Activated T-cell treated with anti-CD3 and anti-CD28 coated beads, Interleukin-2, amount 50 U/mL, for 24 hours (primary cell): ENCODE measurements at regions not wholly inside any gene's neighbourhood (a gene's known extent, or its start where the extent isn't known, plus 50 kb on each side); places are given as distances from the start of the nearest gene placed in this dataset.

Experiments used
- DNase-seq: peaks from one replicate; pipeline ENCODE4 v3.0.0-alpha.2; 2020
- H3K27ac Mint-ChIP-seq: 2 replicates; pipeline ENCODE4 v1.8.0; 2020; ENCODE audit warnings: mild to moderate bottlenecking, mixed read lengths
- H3K27me3 Mint-ChIP-seq: 2 replicates; pipeline ENCODE4 v1.8.0; 2020; ENCODE audit warnings: mixed read lengths
- H3K36me3 Mint-ChIP-seq: 2 replicates; pipeline ENCODE4 v1.8.0; 2020; ENCODE audit warnings: low read depth, mixed read lengths
- H3K4me1 Mint-ChIP-seq: 2 replicates; pipeline ENCODE4 v1.8.0; 2020; ENCODE audit warnings: low read depth, mixed read lengths
- H3K4me3 Mint-ChIP-seq: 2 replicates; pipeline ENCODE4 v1.8.0; 2020; ENCODE audit warnings: mild to moderate bottlenecking, moderate library complexity, mixed read lengths
- H3K9me3 Mint-ChIP-seq: 2 replicates; pipeline ENCODE4 v1.8.0; 2020; ENCODE audit warnings: mixed read lengths

DNA sequence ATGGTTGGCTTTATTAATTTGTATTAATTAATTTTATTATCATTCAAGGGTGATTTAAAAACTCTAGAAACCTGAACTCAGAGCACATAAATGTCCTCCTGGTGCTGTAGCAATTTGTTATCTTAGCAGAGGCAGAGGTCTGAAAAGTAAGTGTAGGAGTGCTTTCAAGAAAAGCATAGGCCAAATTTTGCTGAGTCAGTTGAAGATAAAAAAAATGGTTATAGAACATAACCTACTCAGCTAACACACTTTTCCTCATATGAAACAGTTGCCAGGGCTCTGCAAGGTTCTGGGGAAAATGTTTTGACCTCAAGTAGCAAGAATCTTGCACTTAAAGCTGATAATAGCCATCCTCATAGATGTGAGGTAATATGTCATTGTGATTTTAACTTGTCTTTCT is 53.5 kb upstream of the CHODL start:
- H3K4me1 Mint-ChIP-seq: no peaks in the 10 kb centered on the region
- no peak overlapping the region for H3K4me3 Mint-ChIP-seq
- no peak overlapping the region for H3K27ac Mint-ChIP-seq
- DNase-seq: no peak
- H3K9me3 Mint-ChIP-seq: peaks cover 9% of the 10 kb centered on the region
- no peaks in the 10 kb centered on the region for H3K36me3 Mint-ChIP-seq
- H3K27me3 Mint-ChIP-seq: no peaks in the 10 kb centered on the region

DNA sequence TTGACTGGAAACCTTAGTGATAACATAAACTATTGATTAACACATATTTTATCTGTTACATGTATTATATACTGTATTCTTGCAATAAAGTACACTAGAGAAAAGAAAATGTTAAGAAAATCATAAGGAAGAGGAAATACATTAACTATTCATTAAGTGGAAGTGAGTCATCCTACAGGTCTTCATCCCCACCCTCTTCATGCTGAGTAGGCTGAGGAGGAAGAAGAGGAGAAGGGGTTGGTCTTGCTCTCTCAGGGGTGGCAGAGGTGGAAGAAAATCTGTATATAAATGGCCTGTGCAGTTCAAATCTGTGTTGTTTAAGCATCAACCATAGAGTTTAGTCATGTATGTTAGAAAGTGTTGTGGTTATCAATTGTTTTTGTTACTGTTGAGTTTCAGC is 66.1 kb upstream of the CHODL start:
- H3K4me3 Mint-ChIP-seq: no peak overlapping the region

DNA sequence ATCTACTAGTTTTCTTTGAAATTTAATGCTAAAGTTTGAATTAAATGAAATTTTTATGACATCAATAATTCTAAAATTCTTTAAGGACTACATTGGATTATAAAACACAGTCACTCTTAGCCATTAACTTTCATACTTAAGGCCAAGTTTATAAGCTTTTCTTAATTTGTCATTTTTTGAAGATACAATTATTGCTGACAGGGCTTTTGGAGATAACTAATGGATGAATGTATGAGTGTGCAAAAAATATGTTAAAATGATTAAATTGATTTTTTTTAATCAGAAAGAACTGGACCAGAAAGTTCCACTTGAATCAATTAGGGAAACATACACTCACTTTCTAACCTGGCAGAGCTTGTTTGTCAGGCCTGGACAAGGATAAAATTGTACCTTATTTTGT is 70.3 kb upstream of the CHODL start:
- DNase-seq: no peak
- H3K27me3 Mint-ChIP-seq: no peaks in the 10 kb centered on the region
- no peak overlapping the region for H3K27ac Mint-ChIP-seq
- H3K4me1 Mint-ChIP-seq: no peaks in the 10 kb centered on the region
- no peak overlapping the region for H3K4me3 Mint-ChIP-seq
- H3K9me3 Mint-ChIP-seq: peaks cover 8% of the 10 kb centered on the region
- no peaks in the 10 kb centered on the region for H3K36me3 Mint-ChIP-seq

More for the DNA sequence above, 66.1 kb upstream of the CHODL start:
- Mint-ChIP-seq H3K27me3 (no peaks in the 10 kb centered on the region), H3K27ac (no peak overlapping the region), H3K36me3 (no peaks in the 10 kb centered on the region), H3K4me1 (no peaks in the 10 kb centered on the region), H3K9me3 (peaks cover 3% of the 10 kb centered on the region)
- DNase-seq: no peak

DNA sequence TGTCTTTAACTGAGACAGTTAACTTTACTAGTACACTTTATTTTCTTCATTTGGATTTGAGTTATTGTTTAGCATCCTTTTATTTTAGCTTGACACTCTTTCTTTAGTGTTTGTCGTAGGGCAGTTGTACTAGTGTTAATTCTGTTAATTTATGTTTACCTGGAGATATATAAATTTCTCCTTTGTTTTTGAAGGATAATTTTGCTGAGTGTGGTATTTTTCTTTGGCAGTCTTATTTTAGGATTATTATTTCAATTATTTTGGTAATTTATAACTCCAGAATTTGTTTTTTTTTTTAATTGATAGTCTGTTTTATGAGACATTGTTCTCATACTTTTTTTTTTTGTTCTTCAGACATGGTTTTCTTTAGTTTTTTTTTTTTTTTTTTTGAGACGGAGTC is 73.8 kb upstream of the CHODL start:
- no peaks in the 10 kb centered on the region for H3K36me3 Mint-ChIP-seq
- peaks cover 4% of the 10 kb centered on the region for H3K9me3 Mint-ChIP-seq
- H3K27ac Mint-ChIP-seq: no peak overlapping the region
- no peak for DNase-seq
- no peaks in the 10 kb centered on the region for H3K27me3 Mint-ChIP-seq
- no peak overlapping the region for H3K4me3 Mint-ChIP-seq
- no peaks in the 10 kb centered on the region for H3K4me1 Mint-ChIP-seq

DNA sequence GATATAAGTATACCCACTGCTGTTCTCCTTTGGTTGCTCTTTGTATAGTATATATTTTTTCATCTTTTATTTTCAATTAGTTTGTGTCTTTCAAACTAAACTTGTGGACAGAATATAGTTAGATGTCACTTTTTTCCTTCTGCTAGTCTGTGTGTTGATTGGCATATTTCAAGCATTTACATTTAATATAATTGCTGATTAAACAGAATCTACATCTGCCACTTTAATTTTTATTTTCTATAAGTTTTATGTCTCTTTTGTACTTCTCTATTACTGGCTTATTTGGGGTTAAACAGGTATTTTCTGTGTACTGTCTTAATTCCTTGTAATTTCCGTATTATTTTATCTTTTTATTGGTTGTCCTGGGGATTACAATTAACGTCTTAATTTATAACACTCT is 74.4 kb upstream of the CHODL start:
- DNase-seq: no peak
- peaks cover 4% of the 10 kb centered on the region for H3K9me3 Mint-ChIP-seq
- no peaks in the 10 kb centered on the region for H3K36me3 Mint-ChIP-seq
- H3K27me3 Mint-ChIP-seq: no peaks in the 10 kb centered on the region
- H3K4me3 Mint-ChIP-seq: no peak overlapping the region
- H3K27ac Mint-ChIP-seq: no peak overlapping the region
- H3K4me1 Mint-ChIP-seq: no peaks in the 10 kb centered on the region

DNA sequence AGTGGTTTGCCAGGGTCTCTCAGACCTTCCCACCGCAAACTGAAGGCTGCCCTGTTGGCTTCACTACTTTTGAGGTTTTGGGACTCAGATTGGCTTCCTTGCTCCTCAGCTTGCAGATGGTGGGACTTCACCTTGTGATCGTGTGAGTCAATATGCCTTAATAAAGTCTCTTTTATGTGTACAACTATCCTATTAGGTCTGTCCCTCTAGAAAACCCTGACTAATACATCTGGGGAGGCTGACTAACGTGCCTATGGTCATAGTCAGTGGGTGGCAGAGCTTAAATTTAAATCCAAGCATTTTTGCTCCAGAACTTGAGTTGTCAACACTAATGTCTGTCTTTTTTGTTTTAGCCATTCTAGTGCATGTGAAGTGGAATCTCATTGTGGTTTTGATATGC is 76.5 kb upstream of the CHODL start:
- Mint-ChIP-seq H3K27me3 (no peaks in the 10 kb centered on the region), H3K27ac (no peak overlapping the region), H3K36me3 (no peaks in the 10 kb centered on the region), H3K4me1 (no peaks in the 10 kb centered on the region), H3K9me3 (peaks cover 4% of the 10 kb centered on the region), H3K4me3 (no peak overlapping the region)
- DNase-seq: no peak

DNA sequence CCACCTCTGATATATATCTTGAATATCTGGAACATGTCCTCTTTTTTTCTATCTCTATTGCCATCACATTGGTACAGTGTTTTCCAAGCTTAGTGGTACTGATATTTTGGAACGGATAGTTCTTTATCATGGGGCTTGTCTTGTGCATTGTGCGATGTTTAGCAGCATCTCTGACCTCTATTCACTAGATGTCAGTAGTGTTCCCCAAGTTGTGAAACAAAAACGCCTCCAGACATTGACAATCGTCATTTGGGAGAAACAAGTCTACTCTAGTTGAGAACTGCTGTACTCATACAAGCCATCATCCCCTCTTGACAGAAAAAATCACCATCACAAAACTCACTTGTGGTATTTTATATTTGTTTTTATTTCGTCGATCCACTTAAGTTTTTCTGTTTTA is 79.7 kb upstream of the CHODL start:
- H3K27me3 Mint-ChIP-seq: no peaks in the 10 kb centered on the region
- no peak overlapping the region for H3K27ac Mint-ChIP-seq
- H3K4me3 Mint-ChIP-seq: no peak overlapping the region
- DNase-seq: no peak
- no peaks in the 10 kb centered on the region for H3K4me1 Mint-ChIP-seq
- H3K9me3 Mint-ChIP-seq: peaks cover 4% of the 10 kb centered on the region
- H3K36me3 Mint-ChIP-seq: no peaks in the 10 kb centered on the region

DNA sequence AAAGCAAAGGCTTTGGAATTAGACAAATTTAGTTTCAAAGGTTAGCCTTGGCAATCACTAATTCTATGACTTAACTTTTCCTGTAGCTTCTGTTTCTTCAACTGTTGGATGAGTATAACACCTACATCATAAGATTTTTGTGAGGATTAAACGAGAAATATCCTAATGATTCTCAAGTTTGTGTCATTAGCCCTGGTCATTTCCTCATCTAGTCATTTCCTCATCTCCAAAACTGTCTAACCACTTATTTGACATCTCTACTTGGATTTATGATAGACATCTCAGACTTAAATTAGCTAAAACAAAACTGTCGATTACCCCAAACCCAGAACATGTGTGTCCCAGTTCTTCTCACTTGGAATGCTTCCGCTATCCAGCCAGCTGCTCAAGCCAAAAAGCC is 80.2 kb upstream of the CHODL start:
- H3K4me3 Mint-ChIP-seq: no peak overlapping the region
- DNase-seq: no peak
- no peaks in the 10 kb centered on the region for H3K36me3 Mint-ChIP-seq
- H3K27me3 Mint-ChIP-seq: no peaks in the 10 kb centered on the region
- H3K9me3 Mint-ChIP-seq: peaks cover 2% of the 10 kb centered on the region
- peak overlapping the region; percentile 44 for H3K27ac Mint-ChIP-seq
- H3K4me1 Mint-ChIP-seq: no peaks in the 10 kb centered on the region

DNA sequence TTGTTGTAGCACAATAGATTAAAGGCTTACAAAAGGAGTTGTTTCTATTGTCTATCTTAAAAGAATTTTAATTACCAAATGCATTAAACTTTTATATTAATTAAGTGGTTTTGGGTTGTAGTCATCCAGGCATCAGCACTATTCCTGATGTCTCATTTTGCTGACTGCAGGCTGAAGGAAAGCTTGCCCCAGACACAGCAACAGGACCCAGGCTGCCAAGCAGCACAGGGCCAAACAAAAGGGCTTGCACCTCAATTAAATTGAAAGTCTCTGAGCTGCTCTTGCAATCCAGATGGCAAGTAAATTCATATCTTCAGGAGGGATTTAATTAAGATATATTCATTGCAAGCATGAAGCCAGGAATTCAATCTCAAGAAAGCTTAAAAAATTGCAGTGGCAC is 80.7 kb upstream of the CHODL start:
- DNase-seq: no peak
- H3K36me3 Mint-ChIP-seq: no peaks in the 10 kb centered on the region
- peaks cover 2% of the 10 kb centered on the region for H3K9me3 Mint-ChIP-seq
- no peak overlapping the region for H3K4me3 Mint-ChIP-seq
- no peak overlapping the region for H3K27ac Mint-ChIP-seq
- no peaks in the 10 kb centered on the region for H3K4me1 Mint-ChIP-seq
- H3K27me3 Mint-ChIP-seq: no peaks in the 10 kb centered on the region

DNA sequence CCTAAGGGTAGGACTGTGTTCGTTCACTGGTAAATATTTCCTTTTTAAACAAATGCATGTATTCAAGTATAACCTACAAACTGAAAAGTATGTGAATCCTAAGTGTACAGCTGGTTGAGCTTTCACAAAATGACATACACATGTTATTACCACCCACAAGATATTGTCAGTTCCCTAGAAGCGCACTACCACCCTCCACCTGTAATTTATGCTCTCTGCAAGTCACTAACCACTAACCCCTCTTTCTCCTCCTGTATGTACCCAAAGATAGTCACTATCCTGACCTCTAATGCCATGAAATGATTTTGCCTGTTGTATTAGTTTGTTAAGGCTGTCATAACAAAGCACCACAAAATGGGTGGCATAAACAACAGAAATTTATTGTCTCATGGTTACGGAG is 82.8 kb upstream of the CHODL start:
- no peak for DNase-seq
- no peaks in the 10 kb centered on the region for H3K36me3 Mint-ChIP-seq
- no peak overlapping the region for H3K27ac Mint-ChIP-seq
- no peaks in the 10 kb centered on the region for H3K4me1 Mint-ChIP-seq
- no peaks in the 10 kb centered on the region for H3K27me3 Mint-ChIP-seq
- peaks cover 2% of the 10 kb centered on the region for H3K9me3 Mint-ChIP-seq
- H3K4me3 Mint-ChIP-seq: no peak overlapping the region

DNA sequence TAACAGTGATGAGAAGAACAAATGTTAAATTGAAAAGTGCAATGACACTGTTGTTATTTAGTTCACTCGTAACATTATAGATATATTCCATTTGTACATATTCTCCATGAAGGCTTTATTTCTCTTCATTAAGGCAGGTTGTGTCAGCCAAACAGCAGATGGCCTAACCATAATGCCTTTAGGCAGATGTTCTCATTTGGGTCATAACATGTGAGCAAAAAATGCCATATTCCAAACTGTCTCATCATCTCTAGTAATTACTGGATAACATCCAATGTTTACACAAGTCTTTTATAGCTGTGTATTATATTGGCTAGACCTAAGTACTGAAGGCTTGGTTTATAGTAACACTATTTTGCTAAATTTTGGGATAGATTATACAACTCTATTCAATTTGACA is 87.2 kb upstream of the CHODL start:
- peaks cover 18% of the 10 kb centered on the region for H3K4me1 Mint-ChIP-seq
- no peaks in the 10 kb centered on the region for H3K27me3 Mint-ChIP-seq
- no peak overlapping the region for H3K4me3 Mint-ChIP-seq
- DNase-seq: no peak
- H3K9me3 Mint-ChIP-seq: peaks cover 2% of the 10 kb centered on the region
- no peak overlapping the region for H3K27ac Mint-ChIP-seq
- H3K36me3 Mint-ChIP-seq: no peaks in the 10 kb centered on the region

DNA sequence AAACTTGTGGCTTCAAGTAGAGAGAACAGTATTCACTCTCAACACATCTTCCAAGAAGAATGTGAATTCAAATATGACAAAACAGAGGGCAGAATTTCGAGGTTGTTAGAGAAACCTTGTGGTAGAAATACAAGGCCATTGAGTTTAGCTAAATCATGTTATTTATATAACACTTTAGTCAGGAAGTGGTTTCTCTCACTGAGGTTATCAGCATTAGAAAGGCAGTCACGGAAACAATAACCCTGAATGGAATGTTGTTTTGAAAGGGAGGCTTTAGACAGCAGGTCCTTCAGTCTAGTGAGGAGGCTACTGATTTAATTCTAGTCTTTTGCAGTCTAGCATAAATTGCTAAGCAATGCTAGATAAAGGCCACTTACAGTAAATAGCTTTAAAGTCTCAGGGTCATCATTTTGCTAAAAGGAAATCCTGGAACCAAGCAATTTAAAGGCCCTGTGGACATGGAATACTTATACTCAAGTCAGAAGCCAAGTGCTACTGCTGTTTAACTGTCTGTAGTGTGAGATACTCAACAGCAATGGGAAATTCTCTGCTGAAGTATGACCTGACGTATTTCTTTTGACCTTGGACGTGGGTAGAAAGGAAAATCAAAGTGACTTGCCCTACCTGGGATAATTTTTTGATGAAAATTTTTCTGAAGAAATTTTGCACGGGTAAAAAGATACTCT is 89.0 kb upstream of the CHODL start:
- no peak overlapping the region for H3K4me3 Mint-ChIP-seq
- H3K27ac Mint-ChIP-seq: no peak overlapping the region
- no peaks in the 10 kb centered on the region for H3K27me3 Mint-ChIP-seq
- DNase-seq: no peak
- no peaks in the 10 kb centered on the region for H3K36me3 Mint-ChIP-seq
- H3K9me3 Mint-ChIP-seq: no peaks in the 10 kb centered on the region
- H3K4me1 Mint-ChIP-seq: peaks cover 18% of the 10 kb centered on the region

DNA sequence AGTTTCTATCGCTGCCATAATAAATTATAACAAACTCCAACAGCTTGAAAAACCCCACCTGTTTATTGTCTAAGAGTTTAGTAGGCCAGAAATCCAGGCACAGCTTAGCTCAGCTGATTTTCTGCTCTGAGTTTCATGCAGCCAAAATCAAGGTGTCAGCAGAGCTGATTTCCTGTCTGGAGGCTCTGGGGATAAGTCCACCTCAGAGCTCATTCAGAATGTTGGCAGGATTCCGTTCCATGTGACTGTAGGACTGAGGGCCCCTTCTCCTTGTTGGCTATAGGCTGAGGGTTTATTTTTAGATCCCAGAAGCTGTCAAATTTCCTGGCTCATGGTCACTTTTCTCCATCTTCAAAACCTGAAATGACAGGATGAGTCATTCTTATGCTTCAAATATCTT is 91.6 kb upstream of the CHODL start:
- Mint-ChIP-seq H3K9me3 (no peaks in the 10 kb centered on the region), H3K36me3 (no peaks in the 10 kb centered on the region), H3K27me3 (no peaks in the 10 kb centered on the region), H3K4me1 (peaks cover 18% of the 10 kb centered on the region), H3K27ac (no peak overlapping the region), H3K4me3 (no peak overlapping the region)
- no peak for DNase-seq

DNA sequence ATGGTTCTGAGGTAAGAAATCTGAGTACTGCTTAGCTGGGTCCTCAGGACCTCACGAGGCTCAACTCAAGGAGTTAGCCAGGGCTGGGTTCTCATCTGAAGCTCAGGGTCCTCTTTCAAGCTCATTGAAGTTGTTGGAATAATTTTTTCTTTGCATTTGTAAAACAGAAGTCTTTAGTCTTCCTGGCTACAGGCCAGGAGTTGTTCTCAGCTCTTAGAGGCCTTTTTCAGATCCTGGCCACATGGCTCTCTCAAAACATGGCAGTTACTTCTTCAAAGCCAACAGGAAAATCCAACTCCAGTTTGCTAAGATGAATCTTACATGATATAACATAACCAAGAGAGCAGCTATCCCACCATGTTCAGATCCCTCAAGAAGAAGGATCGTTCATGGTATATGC is 92.3 kb upstream of the CHODL start:
- no peak for DNase-seq
- no peaks in the 10 kb centered on the region for H3K9me3 Mint-ChIP-seq
- no peaks in the 10 kb centered on the region for H3K36me3 Mint-ChIP-seq
- no peaks in the 10 kb centered on the region for H3K27me3 Mint-ChIP-seq
- H3K4me3 Mint-ChIP-seq: no peak overlapping the region
- peaks cover 18% of the 10 kb centered on the region for H3K4me1 Mint-ChIP-seq
- H3K27ac Mint-ChIP-seq: no peak overlapping the region

DNA sequence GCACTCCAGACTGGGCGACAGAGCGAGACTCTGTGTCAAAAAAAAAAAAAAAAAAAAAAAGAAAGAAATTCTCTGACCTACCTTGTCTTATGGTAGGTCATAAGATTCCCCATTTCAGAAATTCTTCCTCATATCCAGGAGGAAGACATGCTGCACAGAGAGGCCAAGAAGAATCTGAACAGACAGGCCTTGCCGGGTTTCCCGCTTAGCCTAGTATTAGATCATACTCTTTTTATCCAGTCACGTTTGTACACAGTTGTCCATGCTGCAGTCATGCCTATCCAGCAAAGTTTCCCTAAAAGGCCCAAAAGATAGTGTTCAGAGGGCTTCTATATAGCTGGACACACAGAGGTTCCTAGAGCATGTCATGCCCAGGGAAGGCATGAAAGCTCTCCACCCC is 93.6 kb upstream of the CHODL start:
- H3K36me3 Mint-ChIP-seq: no peaks in the 10 kb centered on the region
- H3K4me1 Mint-ChIP-seq: peaks cover 17% of the 10 kb centered on the region
- H3K27me3 Mint-ChIP-seq: no peaks in the 10 kb centered on the region
- H3K9me3 Mint-ChIP-seq: peaks cover 1% of the 10 kb centered on the region
- no peak overlapping the region for H3K27ac Mint-ChIP-seq
- H3K4me3 Mint-ChIP-seq: no peak overlapping the region
- DNase-seq: no peak

DNA sequence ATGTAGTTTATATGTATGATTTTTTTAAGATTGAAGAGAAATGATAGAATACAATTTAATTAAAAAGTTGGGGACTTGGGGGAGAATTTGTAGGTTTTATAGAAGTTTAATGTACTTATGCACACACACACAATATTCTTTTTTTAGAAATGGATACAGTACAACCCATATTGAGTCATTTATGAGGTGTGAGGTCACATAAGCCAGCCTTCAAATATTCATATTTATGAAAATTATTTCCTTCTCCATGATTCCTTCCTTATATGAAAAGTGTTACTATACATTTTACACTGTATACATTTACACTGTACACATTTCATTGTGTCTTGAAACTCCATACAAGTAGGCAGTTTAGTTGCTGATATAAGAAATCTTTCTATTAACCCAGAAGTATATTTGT is 96.2 kb upstream of the CHODL start:
- Mint-ChIP-seq H3K36me3 (no peaks in the 10 kb centered on the region), H3K4me1 (peaks cover 3% of the 10 kb centered on the region), H3K9me3 (peaks cover 1% of the 10 kb centered on the region), H3K27me3 (no peaks in the 10 kb centered on the region), H3K4me3 (no peak overlapping the region), H3K27ac (no peak overlapping the region)
- no peak for DNase-seq
